GM21825 (cell line): ENCODE measurements at regions not wholly inside any gene's neighbourhood (a gene's known extent, or its start where the extent isn't known, plus 50 kb on each side); places are given as distances from the start of the nearest gene placed in this dataset.
"Not testable (repeated sequence)": the region's sequence is repeated elsewhere in the genome, so short reads cannot be mapped to it uniquely, and the experiment has no call there.

Experiments used
- ATAC-seq: cut with Tn5 transposase; IDR thresholded peaks from one replicate; pipeline ENCODE4 v1.9.1; 2021; ENCODE audit warnings: mild to moderate bottlenecking, moderate library complexity; ENCODE audit not compliant: unreplicated experiment

GRCh38 chr5:57002959-57003485, 51.1 kb upstream of the MIER3 start:
- ATAC-seq = no peak

- not testable (repeated sequence) for ATAC-seq
These were observed 51.6 kb upstream of the MIER3 start for GRCh38 chr5:57003566-57003965.

- ATAC-seq = no peak
These were observed 52.9 kb upstream of the MIER3 start for GRCh38 chr5:57004800-57005199.

GRCh38 chr5:57007344-57007743, 55.4 kb upstream of the MIER3 start:
- ATAC-seq = peak; percentile 58

DNA sequence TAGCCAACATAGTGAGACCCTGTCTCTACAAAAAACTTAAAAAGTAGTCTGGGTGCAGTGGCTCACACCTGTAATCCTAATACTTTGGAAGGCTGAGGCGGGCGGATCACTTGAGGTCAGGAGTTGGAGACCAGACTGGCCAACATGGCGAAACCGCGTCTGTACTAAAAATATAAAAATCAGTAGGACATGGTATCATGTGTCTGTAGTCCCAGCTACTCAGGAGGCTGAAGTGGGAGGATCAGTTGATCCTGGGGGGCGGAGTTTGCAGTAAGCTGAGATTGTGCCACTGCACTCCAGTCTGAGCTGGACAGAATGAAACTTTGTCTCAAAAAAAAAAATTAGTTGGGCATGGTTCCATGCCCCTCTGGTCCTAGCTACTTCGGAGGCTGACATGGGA, 57.9 kb upstream of the MIER3 start:
- ATAC-seq = no peak

DNA sequence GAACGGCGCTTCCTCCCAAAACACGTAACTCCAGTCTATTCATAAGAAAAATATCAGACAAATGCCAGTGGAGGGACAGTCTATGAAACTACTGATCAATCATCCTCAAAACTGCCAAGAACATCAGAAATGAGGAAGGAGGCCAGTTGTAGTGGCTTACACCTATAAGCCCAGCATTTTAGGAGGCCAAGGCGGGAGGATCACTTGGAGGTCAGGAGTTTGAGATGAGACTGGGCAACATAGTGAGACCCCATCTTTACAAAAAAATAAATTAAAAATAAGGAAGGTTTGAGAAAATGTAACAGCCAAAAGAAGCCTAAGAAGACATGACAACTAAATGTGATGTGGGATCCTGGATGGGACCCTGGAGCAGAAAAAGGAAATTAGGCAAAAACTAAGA, 58.9 kb upstream of the MIER3 start:
- ATAC-seq = no peak

DNA sequence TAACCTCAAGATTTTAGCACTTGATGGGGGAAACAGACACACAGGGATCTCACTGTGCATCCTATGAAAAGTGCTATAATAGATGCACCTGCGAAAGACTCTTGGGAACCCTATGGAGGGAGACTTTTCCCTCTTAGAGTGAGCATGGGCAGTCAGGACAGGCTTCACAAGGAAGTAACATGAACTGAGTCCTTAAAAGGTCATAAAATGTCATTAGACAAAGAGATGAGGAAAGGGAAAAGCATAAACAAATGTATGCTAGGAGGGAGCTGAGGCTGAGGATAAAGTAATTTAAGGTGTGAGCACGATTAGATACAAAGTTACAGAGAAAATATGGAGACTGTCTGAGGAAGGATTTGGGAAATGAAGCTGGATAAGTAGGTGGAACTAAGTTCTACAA, 60.6 kb upstream of the MIER3 start:
- ATAC-seq = no peak

GRCh38 chr5:57025961-57026360, 74.0 kb upstream of the MIER3 start:
- ATAC-seq = no peak

DNA sequence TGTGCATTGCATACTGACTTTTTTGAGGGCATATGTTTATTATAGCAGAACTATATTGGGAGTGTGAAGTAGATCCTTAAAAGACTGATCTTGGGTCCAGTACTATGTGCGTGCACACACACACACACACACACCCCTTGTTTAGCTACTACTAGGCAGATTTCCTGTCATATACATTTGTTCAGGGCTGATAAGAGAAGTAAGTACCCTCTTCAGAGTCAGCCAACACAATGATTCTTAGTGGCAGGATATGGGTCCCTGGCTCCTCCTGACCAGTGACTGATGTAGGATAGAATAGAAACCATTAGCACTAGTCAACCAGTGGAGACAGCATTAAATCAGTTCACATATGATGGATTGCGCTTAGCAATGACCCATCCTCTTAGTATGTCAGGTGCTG, 76.2 kb upstream of the MIER3 start:
- ATAC-seq = no peak

DNA sequence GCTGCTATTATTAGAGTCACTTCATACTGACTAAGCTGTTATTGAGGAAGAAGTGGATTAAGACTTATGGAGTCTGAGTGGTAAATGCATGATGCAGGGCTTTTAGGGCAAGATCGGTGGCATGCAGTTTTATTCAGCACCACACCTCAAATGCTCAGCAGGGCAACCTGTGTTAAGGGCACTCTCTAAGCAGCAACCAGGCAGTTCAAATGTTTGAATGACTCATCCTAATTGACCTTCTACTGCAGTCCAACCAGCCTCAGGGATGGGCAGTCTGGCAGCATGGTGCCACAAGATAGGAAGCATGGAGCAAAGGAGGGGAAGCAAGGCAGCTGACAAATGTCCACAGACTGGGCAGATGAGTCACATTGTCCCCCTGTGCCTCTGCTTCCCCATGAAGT, 80.2 kb upstream of the MIER3 start:
- no peak for ATAC-seq

GRCh38 chr5:57033103-57033502, 81.2 kb upstream of the MIER3 start:
- no peak for ATAC-seq

GRCh38 chr5:57033503-57033902, 81.6 kb upstream of the MIER3 start:
- ATAC-seq = no peak

- no peak for ATAC-seq
These were observed 82.4 kb upstream of the MIER3 start for GRCh38 chr5:57034201-57034916.

- ATAC-seq = no peak
These were observed 84.0 kb upstream of the MIER3 start for GRCh38 chr5:57035955-57036354.

DNA sequence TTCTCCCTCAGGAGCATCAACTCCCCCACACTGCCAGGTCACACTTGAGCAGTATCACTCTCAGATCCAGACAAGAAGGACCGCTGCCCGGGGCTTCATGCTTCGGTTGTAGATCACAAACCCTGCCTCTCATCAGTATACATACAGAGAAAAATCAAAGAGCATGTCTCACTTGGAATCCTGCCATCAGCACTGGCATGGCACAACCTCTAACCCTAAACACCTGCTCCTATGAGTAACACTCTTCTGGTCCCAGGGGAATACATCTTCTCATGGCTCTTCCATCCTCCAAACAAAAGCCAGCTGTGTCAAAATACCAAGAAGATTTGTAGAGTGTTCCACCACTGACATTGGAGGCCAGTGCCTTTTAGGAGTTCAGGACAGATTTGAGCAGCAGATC, 84.8 kb upstream of the MIER3 start:
- ATAC-seq = no peak

- no peak for ATAC-seq
These were observed 85.4 kb upstream of the MIER3 start for GRCh38 chr5:57037355-57037754.

- ATAC-seq = no peak
These were observed 89.6 kb upstream of the MIER3 start for GRCh38 chr5:57041570-57041969.

GRCh38 chr5:57042524-57042931, 90.6 kb upstream of the MIER3 start:
- no peak for ATAC-seq

- ATAC-seq = no peak
These were observed 102.2 kb upstream of the MIER3 start for GRCh38 chr5:57054135-57054534.

- no peak for ATAC-seq
These were observed 102.7 kb upstream of the MIER3 start for GRCh38 chr5:57054671-57055070.

- ATAC-seq = no peak
These were observed 103.8 kb upstream of the MIER3 start for GRCh38 chr5:57055731-57056130.

- no peak for ATAC-seq
These were observed 110.1 kb upstream of the GPBP1 start for GRCh38 chr5:57063773-57064172.
